CD4-positive, alpha-beta T cell treated with Interleukin-12 subunit alpha and Interleukin-12 subunit beta, for 1 hour (primary cell): ENCODE measurements at regions not wholly inside any gene's neighbourhood (a gene's known extent, or its start where the extent isn't known, plus 50 kb on each side); places are given as distances from the start of the nearest gene placed in this dataset.
"Not testable (repeated sequence)": the region's sequence is repeated elsewhere in the genome, so short reads cannot be mapped to it uniquely, and the experiment has no call there.

Source experiments
- DNase-seq: peaks from one replicate; pipeline ENCODE4 v3.0.0-alpha.2; 2020

GRCh38 chr4:52157071-52157470 lies 106.0 kb downstream of the SPATA18 start:
- not testable (repeated sequence) for DNase-seq

GRCh38 chr4:52157641-52158316 lies 106.7 kb downstream of the SPATA18 start:
- DNase-seq: no peak

GRCh38 chr4:52160859-52161258 lies 109.8 kb downstream of the SPATA18 start:
- no peak for DNase-seq

- DNase-seq: no peak
Observed at GRCh38 chr4:52164116-52164515, 113.0 kb downstream of the SPATA18 start.

- DNase-seq: no peak
Observed at GRCh38 chr4:52172166-52172565, 121.1 kb downstream of the SPATA18 start.

- no peak for DNase-seq
Observed at GRCh38 chr4:52173470-52174045, 122.5 kb downstream of the SPATA18 start.

GRCh38 chr4:52187603-52188002 lies 136.5 kb downstream of the SPATA18 start:
- no peak for DNase-seq

- no peak for DNase-seq
Observed at GRCh38 chr4:52192001-52192400, 140.9 kb downstream of the SPATA18 start.

GRCh38 chr4:52192721-52193135 lies 141.6 kb downstream of the SPATA18 start:
- no peak for DNase-seq

GRCh38 chr4:52195869-52196268 lies 144.8 kb downstream of the SPATA18 start:
- no peak for DNase-seq

- DNase-seq: no peak
Observed at GRCh38 chr4:52196606-52197130, 145.6 kb downstream of the SPATA18 start.

GRCh38 chr4:52197306-52197705 lies 146.2 kb downstream of the SPATA18 start:
- no peak for DNase-seq

- no peak for DNase-seq
Observed at GRCh38 chr4:52198294-52198693, 147.2 kb downstream of the SPATA18 start.

- DNase-seq: no peak
Observed at GRCh38 chr4:52199574-52200338, 148.7 kb downstream of the SPATA18 start.

GRCh38 chr4:52200339-52200725 lies 149.2 kb downstream of the SPATA18 start:
- DNase-seq: no peak

- DNase-seq: no peak
Observed at GRCh38 chr4:52201715-52202114, 150.6 kb downstream of the SPATA18 start.

GRCh38 chr4:52202251-52202779 lies 151.2 kb downstream of the SPATA18 start:
- no peak for DNase-seq

GRCh38 chr4:52202931-52203330 lies 151.8 kb downstream of the SPATA18 start:
- no peak for DNase-seq

- DNase-seq: no peak
Observed at GRCh38 chr4:52203351-52203750, 152.2 kb downstream of the SPATA18 start.

GRCh38 chr4:52204921-52205320 lies 153.8 kb downstream of the SPATA18 start:
- no peak for DNase-seq

- not testable (repeated sequence) for DNase-seq
Observed at GRCh38 chr4:52207146-52207545, 156.0 kb downstream of the SPATA18 start.

- no peak for DNase-seq
Observed at GRCh38 chr4:52212702-52213101, 161.6 kb downstream of the SPATA18 start.

GRCh38 chr4:52231526-52231925 lies 180.4 kb downstream of the SPATA18 start:
- DNase-seq: no peak
